ENCODE measurements at regions not wholly inside any gene's neighbourhood (a gene's known extent, or its start where the extent isn't known, plus 50 kb on each side); places are given as distances from the start of the nearest gene placed in this dataset.

GRCh38 chr10:32175629-32176028 is 119.4 kb upstream of the KIF5B start:
- no peaks in the 10 kb centered on the region for H3K9me2 ChIP-seq (replicated peaks; ENCODE audit: insufficient read depth)
- no peak overlapping the region for H3K4me2 ChIP-seq
- 94% methylated on average over 2 of the region's 2 CpGs for WGBS (ENCODE audit: low lambda C conversion rate, missing lambda C conversion rate)
- H3K27me3 ChIP-seq, result no peaks in the 10 kb centered on the region
- no peak for TF ChIP-seq CTCF (IDR thresholded peaks at IDR 0.05; ENCODE audit: poor library complexity)
- no peak for TF ChIP-seq EZH2 (IDR thresholded peaks at IDR 0.05; ENCODE audit: borderline replicate concordance)
- TF ChIP-seq EZH2phosphoT487 (IDR thresholded peaks at IDR 0.05; ENCODE audit: low read depth, severe bottlenecking, unreplicated experiment), result no peak
- no peaks in the 10 kb centered on the region for H3K4me1 ChIP-seq (ENCODE audit: insufficient read depth)
- H3K36me3 ChIP-seq (replicated peaks; ENCODE audit: insufficient read depth, low read depth), result no peaks in the 10 kb centered on the region
- no peak overlapping the region for H2AFZ ChIP-seq
- no peaks in the 10 kb centered on the region for H3K9me3 ChIP-seq (ENCODE audit: low read depth)
- no peaks in the 10 kb centered on the region for H4K20me1 ChIP-seq (ENCODE audit: insufficient read depth, poor library complexity, severe bottlenecking)
- no peak for DNase-seq (ENCODE audit: low spot score)
- H3K79me2 ChIP-seq, result no peaks in the 10 kb centered on the region
- H3K27ac ChIP-seq, result no peak overlapping the region
- no peak overlapping the region for H3K4me3 ChIP-seq

GRCh38 chr10:32174349-32174893 is 118.2 kb upstream of the KIF5B start:
- Histone ChIP-seq H3K9me3 (ENCODE audit: low read depth) (no peaks in the 10 kb centered on the region), H3K9me2 (replicated peaks; ENCODE audit: insufficient read depth) (no peaks in the 10 kb centered on the region), H3K4me2 (no peak overlapping the region), H3K79me2 (no peaks in the 10 kb centered on the region), H3K27ac (no peak overlapping the region), H3K36me3 (replicated peaks; ENCODE audit: insufficient read depth, low read depth) (no peaks in the 10 kb centered on the region), H3K4me1 (ENCODE audit: insufficient read depth) (no peaks in the 10 kb centered on the region), H4K20me1 (ENCODE audit: insufficient read depth, poor library complexity, severe bottlenecking) (no peaks in the 10 kb centered on the region), H3K27me3 (no peaks in the 10 kb centered on the region), H3K4me3 (no peak overlapping the region), H2AFZ (no peak overlapping the region)
- DNase-seq (ENCODE audit: low spot score), result no peak
- no peak for TF ChIP-seq EZH2phosphoT487 (IDR thresholded peaks at IDR 0.05; ENCODE audit: low read depth, severe bottlenecking, unreplicated experiment)
- no peak for TF ChIP-seq EZH2 (IDR thresholded peaks at IDR 0.05; ENCODE audit: borderline replicate concordance)
- TF ChIP-seq CTCF (IDR thresholded peaks at IDR 0.05; ENCODE audit: poor library complexity), result no peak
- WGBS (ENCODE audit: low lambda C conversion rate, missing lambda C conversion rate), result 54% methylated on average over 3 of the region's 3 CpGs

GRCh38 chr10:32171204-32171603 is 115.0 kb upstream of the KIF5B start:
- H3K4me2 ChIP-seq, result peak overlapping the region; percentile 33
- H3K4me3 ChIP-seq, result no peak overlapping the region
- no peak overlapping the region for H2AFZ ChIP-seq
- H3K27me3 ChIP-seq, result no peaks in the 10 kb centered on the region
- H3K9me3 ChIP-seq (ENCODE audit: low read depth), result no peaks in the 10 kb centered on the region
- H3K79me2 ChIP-seq, result no peaks in the 10 kb centered on the region
- H3K27ac ChIP-seq, result no peak overlapping the region
- DNase-seq (ENCODE audit: low spot score), result peak; percentile 37
- TF ChIP-seq EZH2phosphoT487 (IDR thresholded peaks at IDR 0.05; ENCODE audit: low read depth, severe bottlenecking, unreplicated experiment) (no peak), EZH2 (IDR thresholded peaks at IDR 0.05; ENCODE audit: borderline replicate concordance) (no peak), CTCF (IDR thresholded peaks at IDR 0.05; ENCODE audit: poor library complexity) (no peak)
- H3K9me2 ChIP-seq (replicated peaks; ENCODE audit: insufficient read depth), result no peaks in the 10 kb centered on the region
- 15% methylated on average over 3 of the region's 3 CpGs for WGBS (ENCODE audit: low lambda C conversion rate, missing lambda C conversion rate)
- H3K36me3 ChIP-seq (replicated peaks; ENCODE audit: insufficient read depth, low read depth), result no peaks in the 10 kb centered on the region
- no peaks in the 10 kb centered on the region for H3K4me1 ChIP-seq (ENCODE audit: insufficient read depth)
- H4K20me1 ChIP-seq (ENCODE audit: insufficient read depth, poor library complexity, severe bottlenecking), result no peaks in the 10 kb centered on the region

- Histone ChIP-seq H3K9me2 (replicated peaks; ENCODE audit: insufficient read depth) (no peaks in the 10 kb centered on the region), H3K36me3 (replicated peaks; ENCODE audit: insufficient read depth, low read depth) (no peaks in the 10 kb centered on the region), H3K9me3 (ENCODE audit: low read depth) (no peaks in the 10 kb centered on the region), H3K27me3 (no peaks in the 10 kb centered on the region), H3K27ac (no peak overlapping the region), H3K4me3 (no peak overlapping the region), H3K79me2 (no peaks in the 10 kb centered on the region), H2AFZ (no peak overlapping the region), H3K4me1 (ENCODE audit: insufficient read depth) (no peaks in the 10 kb centered on the region), H4K20me1 (ENCODE audit: insufficient read depth, poor library complexity, severe bottlenecking) (no peaks in the 10 kb centered on the region), H3K4me2 (no peak overlapping the region)
- TF ChIP-seq EZH2phosphoT487 (IDR thresholded peaks at IDR 0.05; ENCODE audit: low read depth, severe bottlenecking, unreplicated experiment) (no peak), EZH2 (IDR thresholded peaks at IDR 0.05; ENCODE audit: borderline replicate concordance) (no peak), CTCF (IDR thresholded peaks at IDR 0.05; ENCODE audit: poor library complexity) (no peak)
- DNase-seq (ENCODE audit: low spot score), result no peak
- WGBS (ENCODE audit: low lambda C conversion rate, missing lambda C conversion rate), result 74% methylated on average over 5 of the region's 5 CpGs
Measured at GRCh38 chr10:32169556-32169955, 113.3 kb upstream of the KIF5B start.
